GM20000 (cell line): ENCODE measurements at regions not wholly inside any gene's neighbourhood (a gene's known extent, or its start where the extent isn't known, plus 50 kb on each side); places are given as distances from the start of the nearest gene placed in this dataset.
"Not testable (repeated sequence)": the region's sequence is repeated elsewhere in the genome, so short reads cannot be mapped to it uniquely, and the experiment has no call there.

Source experiments
- DNase-seq: peaks from one replicate; pipeline ENCODE4 v3.0.0; 2012; ENCODE audit warnings: low spot score
- CTCF ChIP-seq: IDR thresholded peaks from 2 replicates; pipeline ENCODE4 v1.5.1; 2012; ENCODE audit warnings: mild to moderate bottlenecking, control low read depth; ENCODE audit errors: extremely low read depth, missing control alignments

- DNase-seq, result no peak
- TF ChIP-seq CTCF, result no peak
Observed at GRCh38 chr11:81967242-81967641, 766.4 kb downstream of the FAM181B start.

- DNase-seq, result no peak
- no peak for TF ChIP-seq CTCF
Observed at GRCh38 chr11:81966340-81966739, 767.3 kb downstream of the FAM181B start.

GRCh38 chr11:81963018-81963417, 770.6 kb downstream of the FAM181B start:
- no peak for TF ChIP-seq CTCF
- DNase-seq, result no peak

GRCh38 chr11:81960443-81960842, 773.2 kb downstream of the FAM181B start:
- DNase-seq, result no peak
- no peak for TF ChIP-seq CTCF

GRCh38 chr11:81959341-81959740, 774.3 kb downstream of the FAM181B start:
- DNase-seq, result no peak
- no peak for TF ChIP-seq CTCF

- not testable (repeated sequence) for DNase-seq
Observed at GRCh38 chr11:81954301-81954700, 779.4 kb downstream of the FAM181B start.

- no peak for DNase-seq
Observed at GRCh38 chr11:81946831-81947230, 786.8 kb downstream of the FAM181B start.

More at GRCh38 chr11:81946831-81947230, 786.8 kb downstream of the FAM181B start:
- TF ChIP-seq CTCF, result no peak
